GM04503 (cell line): ENCODE measurements at regions not wholly inside any gene's neighbourhood (a gene's known extent, or its start where the extent isn't known, plus 50 kb on each side); places are given as distances from the start of the nearest gene placed in this dataset.
A peak's percentile ranks its signal among the peaks of the same experiment; 100 is the strongest.

Experiments
- DNase-seq: peaks from one replicate; pipeline ENCODE4 v3.0.0-alpha.2; 2012; ENCODE audit warnings: low read depth

GRCh38 chr10:52688899-52689298 is 83.7 kb downstream of the MBL2 start:
- no peak for DNase-seq

- DNase-seq = no peak
Measured at GRCh38 chr10:52696232-52696631, 76.4 kb downstream of the MBL2 start.

- no peak for DNase-seq
Measured at GRCh38 chr10:52701647-52702046, 70.9 kb downstream of the MBL2 start.

GRCh38 chr10:52703451-52703850 is 69.1 kb downstream of the MBL2 start:
- DNase-seq = no peak

- no peak for DNase-seq
Measured at GRCh38 chr10:52703898-52704297, 68.7 kb downstream of the MBL2 start.

GRCh38 chr10:52706332-52707070 is 66.1 kb downstream of the MBL2 start:
- peak; percentile 54 for DNase-seq
